ENCODE measurements at regions not wholly inside any gene's neighbourhood (a gene's known extent, or its start where the extent isn't known, plus 50 kb on each side); places are given as distances from the start of the nearest gene placed in this dataset.

GRCh38 chr13:90984756-90985155, 362.7 kb upstream of the MIR17HG start:
- Histone ChIP-seq H3K36me3 (ENCODE audit: control insufficient read depth, insufficient read depth, low read length) (no peaks in the 10 kb centered on the region), H3K4me1 (ENCODE audit: control insufficient read depth, insufficient read depth, low read length, poor library complexity, severe bottlenecking) (no peaks in the 10 kb centered on the region), H3K27ac (ENCODE audit: low read depth, low read length, severe bottlenecking) (no peak overlapping the region), H3K9me3 (ENCODE audit: control insufficient read depth, low read length) (no peaks in the 10 kb centered on the region), H3K4me3 (ENCODE audit: extremely low read depth, insufficient read depth, low read length, poor library complexity, severe bottlenecking) (no peak overlapping the region)
- WGBS, 2 experiments (ENCODE audit: insufficient coverage in 2 of 2), result 87 to 89% methylated on average over 4 to 5 of the region's 6 CpGs

GRCh38 chr13:90995001-90995400, 352.5 kb upstream of the MIR17HG start:
- H3K4me1 ChIP-seq (ENCODE audit: control insufficient read depth, insufficient read depth, low read length, poor library complexity, severe bottlenecking), result no peaks in the 10 kb centered on the region
- no peak overlapping the region for H3K27ac ChIP-seq (ENCODE audit: low read depth, low read length, severe bottlenecking)
- WGBS, 2 experiments (ENCODE audit: insufficient coverage in 2 of 2), result no CpG with 5 or more reads among the region's 3 CpGs
- H3K9me3 ChIP-seq (ENCODE audit: control insufficient read depth, low read length), result no peaks in the 10 kb centered on the region
- no peak overlapping the region for H3K4me3 ChIP-seq (ENCODE audit: extremely low read depth, insufficient read depth, low read length, poor library complexity, severe bottlenecking)
- H3K36me3 ChIP-seq (ENCODE audit: control insufficient read depth, insufficient read depth, low read length), result no peaks in the 10 kb centered on the region

GRCh38 chr13:90995614-90996013, 351.9 kb upstream of the MIR17HG start:
- H3K4me3 ChIP-seq (ENCODE audit: extremely low read depth, insufficient read depth, low read length, poor library complexity, severe bottlenecking), result no peak overlapping the region
- H3K27ac ChIP-seq (ENCODE audit: low read depth, low read length, severe bottlenecking), result no peak overlapping the region
- no peaks in the 10 kb centered on the region for H3K9me3 ChIP-seq (ENCODE audit: control insufficient read depth, low read length)
- no peaks in the 10 kb centered on the region for H3K4me1 ChIP-seq (ENCODE audit: control insufficient read depth, insufficient read depth, low read length, poor library complexity, severe bottlenecking)
- no peaks in the 10 kb centered on the region for H3K36me3 ChIP-seq (ENCODE audit: control insufficient read depth, insufficient read depth, low read length)
- 86 to 92% methylated on average over 3 to 4 of the region's 4 CpGs for WGBS, 2 experiments (ENCODE audit: insufficient coverage in 2 of 2)

GRCh38 chr13:90997951-90998350, 349.5 kb upstream of the MIR17HG start:
- H3K4me1 ChIP-seq (ENCODE audit: control insufficient read depth, insufficient read depth, low read length, poor library complexity, severe bottlenecking), result no peaks in the 10 kb centered on the region
- H3K4me3 ChIP-seq (ENCODE audit: extremely low read depth, insufficient read depth, low read length, poor library complexity, severe bottlenecking), result no peak overlapping the region
- no CpG with 5 or more reads among the region's 1 CpG for WGBS, 2 experiments (ENCODE audit: insufficient coverage in 2 of 2)
- no peak overlapping the region for H3K27ac ChIP-seq (ENCODE audit: low read depth, low read length, severe bottlenecking)
- no peaks in the 10 kb centered on the region for H3K36me3 ChIP-seq (ENCODE audit: control insufficient read depth, insufficient read depth, low read length)
- no peaks in the 10 kb centered on the region for H3K9me3 ChIP-seq (ENCODE audit: control insufficient read depth, low read length)

- Histone ChIP-seq H3K27ac (ENCODE audit: low read depth, low read length, severe bottlenecking) (no peak overlapping the region), H3K4me1 (ENCODE audit: control insufficient read depth, insufficient read depth, low read length, poor library complexity, severe bottlenecking) (no peaks in the 10 kb centered on the region), H3K4me3 (ENCODE audit: extremely low read depth, insufficient read depth, low read length, poor library complexity, severe bottlenecking) (no peak overlapping the region), H3K9me3 (ENCODE audit: control insufficient read depth, low read length) (no peaks in the 10 kb centered on the region), H3K36me3 (ENCODE audit: control insufficient read depth, insufficient read depth, low read length) (no peaks in the 10 kb centered on the region)
Observed at GRCh38 chr13:90999401-90999800, 348.1 kb upstream of the MIR17HG start.

- Histone ChIP-seq H3K27ac (ENCODE audit: low read depth, low read length, severe bottlenecking) (no peak overlapping the region), H3K9me3 (ENCODE audit: control insufficient read depth, low read length) (no peaks in the 10 kb centered on the region), H3K36me3 (ENCODE audit: control insufficient read depth, insufficient read depth, low read length) (no peaks in the 10 kb centered on the region), H3K4me3 (ENCODE audit: extremely low read depth, insufficient read depth, low read length, poor library complexity, severe bottlenecking) (no peak overlapping the region), H3K4me1 (ENCODE audit: control insufficient read depth, insufficient read depth, low read length, poor library complexity, severe bottlenecking) (no peaks in the 10 kb centered on the region)
- WGBS, 2 experiments (ENCODE audit: insufficient coverage in 2 of 2), result 96 to 98% methylated on average over 6 of the region's 6 CpGs
Observed at GRCh38 chr13:91001371-91001770, 346.1 kb upstream of the MIR17HG start.

GRCh38 chr13:91014696-91015095, 332.8 kb upstream of the MIR17HG start:
- Histone ChIP-seq H3K4me3 (ENCODE audit: extremely low read depth, insufficient read depth, low read length, poor library complexity, severe bottlenecking) (no peak overlapping the region), H3K9me3 (ENCODE audit: control insufficient read depth, low read length) (no peaks in the 10 kb centered on the region), H3K36me3 (ENCODE audit: control insufficient read depth, insufficient read depth, low read length) (no peaks in the 10 kb centered on the region), H3K4me1 (ENCODE audit: control insufficient read depth, insufficient read depth, low read length, poor library complexity, severe bottlenecking) (no peaks in the 10 kb centered on the region), H3K27ac (ENCODE audit: low read depth, low read length, severe bottlenecking) (no peak overlapping the region)
- WGBS, 2 experiments (ENCODE audit: insufficient coverage in 2 of 2), result 85 to 95% methylated on average over 2 of the region's 3 CpGs

- H3K4me3 ChIP-seq (ENCODE audit: extremely low read depth, insufficient read depth, low read length, poor library complexity, severe bottlenecking), result no peak overlapping the region
- no peaks in the 10 kb centered on the region for H3K4me1 ChIP-seq (ENCODE audit: control insufficient read depth, insufficient read depth, low read length, poor library complexity, severe bottlenecking)
- H3K36me3 ChIP-seq (ENCODE audit: control insufficient read depth, insufficient read depth, low read length), result no peaks in the 10 kb centered on the region
- 100% methylated on average over 1 of the region's 2 CpGs; no CpG with 5 or more reads in 1 of the 2 experiments for WGBS, 2 experiments (ENCODE audit: insufficient coverage in 2 of 2)
- no peak overlapping the region for H3K27ac ChIP-seq (ENCODE audit: low read depth, low read length, severe bottlenecking)
- H3K9me3 ChIP-seq (ENCODE audit: control insufficient read depth, low read length), result no peaks in the 10 kb centered on the region
Observed at GRCh38 chr13:91017031-91017668, 330.3 kb upstream of the MIR17HG start.

- no peaks in the 10 kb centered on the region for H3K4me1 ChIP-seq (ENCODE audit: control insufficient read depth, insufficient read depth, low read length, poor library complexity, severe bottlenecking)
- H3K36me3 ChIP-seq (ENCODE audit: control insufficient read depth, insufficient read depth, low read length), result no peaks in the 10 kb centered on the region
- no peak overlapping the region for H3K4me3 ChIP-seq (ENCODE audit: extremely low read depth, insufficient read depth, low read length, poor library complexity, severe bottlenecking)
- H3K27ac ChIP-seq (ENCODE audit: low read depth, low read length, severe bottlenecking), result no peak overlapping the region
- 65 to 71% methylated on average over 11 to 15 of the region's 15 CpGs for WGBS, 2 experiments (ENCODE audit: insufficient coverage in 2 of 2)
- no peaks in the 10 kb centered on the region for H3K9me3 ChIP-seq (ENCODE audit: control insufficient read depth, low read length)
Observed at GRCh38 chr13:91017669-91018053, 329.8 kb upstream of the MIR17HG start.

- no peak overlapping the region for H3K4me3 ChIP-seq (ENCODE audit: extremely low read depth, insufficient read depth, low read length, poor library complexity, severe bottlenecking)
- H3K4me1 ChIP-seq (ENCODE audit: control insufficient read depth, insufficient read depth, low read length, poor library complexity, severe bottlenecking), result no peaks in the 10 kb centered on the region
- no peaks in the 10 kb centered on the region for H3K36me3 ChIP-seq (ENCODE audit: control insufficient read depth, insufficient read depth, low read length)
- H3K27ac ChIP-seq (ENCODE audit: low read depth, low read length, severe bottlenecking), result no peak overlapping the region
- no peaks in the 10 kb centered on the region for H3K9me3 ChIP-seq (ENCODE audit: control insufficient read depth, low read length)
Observed at GRCh38 chr13:91020461-91021034, 326.9 kb upstream of the MIR17HG start.

GRCh38 chr13:91024157-91024792, 323.2 kb upstream of the MIR17HG start:
- Histone ChIP-seq H3K9me3 (ENCODE audit: control insufficient read depth, low read length) (no peaks in the 10 kb centered on the region), H3K4me1 (ENCODE audit: control insufficient read depth, insufficient read depth, low read length, poor library complexity, severe bottlenecking) (no peaks in the 10 kb centered on the region), H3K36me3 (ENCODE audit: control insufficient read depth, insufficient read depth, low read length) (no peaks in the 10 kb centered on the region), H3K4me3 (ENCODE audit: extremely low read depth, insufficient read depth, low read length, poor library complexity, severe bottlenecking) (no peak overlapping the region), H3K27ac (ENCODE audit: low read depth, low read length, severe bottlenecking) (no peak overlapping the region)
- 100% methylated on average over 1 of the region's 3 CpGs; no CpG with 5 or more reads in 1 of the 2 experiments for WGBS, 2 experiments (ENCODE audit: insufficient coverage in 2 of 2)

All from mesodermal cell (in vitro differentiated cells).